DOHH2 (cell line): ENCODE measurements at regions not wholly inside any gene's neighbourhood (a gene's known extent, or its start where the extent isn't known, plus 50 kb on each side); places are given as distances from the start of the nearest gene placed in this dataset.

Experiments
- H3F3A ChIP-seq: fragments of 200-600 bp; sonication (generic), shearing (Covaris generic); 2 replicates; pipeline ENCODE4 v1.6.0; 2016; ENCODE audit warnings: antibody characterized with exemption, mild to moderate bottlenecking; ENCODE audit not compliant: control insufficient read depth, insufficient read depth
- H3K27ac ChIP-seq: fragments of 200-600 bp; sonication (generic); 2 replicates; pipeline ENCODE4 v1.5.1; 2014; ENCODE audit warnings: low read depth, mild to moderate bottlenecking, low read length, moderate library complexity
- H3K27me3 ChIP-seq: fragments of 200-600 bp; sonication (generic); 2 replicates; pipeline ENCODE4 v1.6.1; 2014; ENCODE audit warnings: mild to moderate bottlenecking, low read length, mixed read lengths; ENCODE audit not compliant: control insufficient read depth
- H3K36me3 ChIP-seq: fragments of 200-600 bp; sonication (generic); 2 replicates; pipeline ENCODE4 v1.6.1; 2014; ENCODE audit warnings: mild to moderate bottlenecking, low read length, moderate library complexity, mixed read lengths; ENCODE audit not compliant: control insufficient read depth
- H3K4me1 ChIP-seq: fragments of 200-600 bp; sonication (generic); 2 replicates; pipeline ENCODE4 v1.6.1; 2014; ENCODE audit warnings: mild to moderate bottlenecking, low read length, mixed read lengths; ENCODE audit not compliant: control insufficient read depth
- H3K4me2 ChIP-seq: fragments of 200-600 bp; sonication (generic); 2 replicates; pipeline ENCODE4 v1.6.0; 2014; ENCODE audit warnings: mild to moderate bottlenecking, low read length, moderate library complexity
- H3K4me3 ChIP-seq: fragments of 200-600 bp; sonication (generic); 2 replicates; pipeline ENCODE4 v1.5.1; 2014; ENCODE audit warnings: mild to moderate bottlenecking, low read length, mixed read lengths
- H3K79me2 ChIP-seq: fragments of 200-600 bp; sonication (generic); 2 replicates; pipeline ENCODE4 v1.6.1; 2014; ENCODE audit warnings: mild to moderate bottlenecking, low read length, mixed read lengths; ENCODE audit not compliant: control insufficient read depth
- H3K9me2 ChIP-seq: fragments of 200-600 bp; sonication (generic); replicated peaks from 2 replicates; pipeline ENCODE4 v1.6.1; 2014; ENCODE audit warnings: mild to moderate bottlenecking, low read length, mixed read lengths; ENCODE audit not compliant: control insufficient read depth
- H3K9me3 ChIP-seq: fragments of 200-600 bp; sonication (generic); 2 replicates; pipeline ENCODE4 v1.6.1; 2014; ENCODE audit warnings: antibody characterized with exemption, low read length, mixed read lengths; ENCODE audit not compliant: control insufficient read depth, insufficient read depth
- H4K20me1 ChIP-seq: fragments of 200-600 bp; sonication (generic); 2 replicates; pipeline ENCODE4 v1.6.0; 2014; ENCODE audit warnings: low read depth, mild to moderate bottlenecking, antibody characterized with exemption, low read length, moderate library complexity; ENCODE audit not compliant: control insufficient read depth, insufficient read depth
- EZH2phosphoT487 ChIP-seq: fragments of 200-600 bp; sonication (generic); IDR thresholded peaks from 2 replicates; pipeline ENCODE4 v1.6.1; 2017; ENCODE audit warnings: borderline replicate concordance, mild to moderate bottlenecking, antibody characterized with exemption, low read length, moderate library complexity, mixed read lengths
- TF ChIP-seq, protein P1 (sequence below): fragments of 200-600 bp; sonication (generic); IDR thresholded peaks from one replicate; pipeline ENCODE4 v1.5.1; 2014; ENCODE audit warnings: antibody characterized with exemption, mild to moderate bottlenecking, low read depth, low read length; ENCODE audit not compliant: poor library complexity, severe bottlenecking

- Histone ChIP-seq H3K79me2 (no peaks in the 10 kb centered on the region), H3K4me1 (no peaks in the 10 kb centered on the region), H3F3A (no peaks in the 10 kb centered on the region), H3K9me3 (no peaks in the 10 kb centered on the region), H3K9me2 (no peaks in the 10 kb centered on the region), H4K20me1 (no peaks in the 10 kb centered on the region), H3K4me3 (no peak overlapping the region), H3K27ac (no peak overlapping the region), H3K4me2 (no peak overlapping the region), H3K27me3 (no peaks in the 10 kb centered on the region), H3K36me3 (no peaks in the 10 kb centered on the region)
- no peak for TF ChIP-seq EZH2phosphoT487
- TF ChIP-seq, protein P1, sequence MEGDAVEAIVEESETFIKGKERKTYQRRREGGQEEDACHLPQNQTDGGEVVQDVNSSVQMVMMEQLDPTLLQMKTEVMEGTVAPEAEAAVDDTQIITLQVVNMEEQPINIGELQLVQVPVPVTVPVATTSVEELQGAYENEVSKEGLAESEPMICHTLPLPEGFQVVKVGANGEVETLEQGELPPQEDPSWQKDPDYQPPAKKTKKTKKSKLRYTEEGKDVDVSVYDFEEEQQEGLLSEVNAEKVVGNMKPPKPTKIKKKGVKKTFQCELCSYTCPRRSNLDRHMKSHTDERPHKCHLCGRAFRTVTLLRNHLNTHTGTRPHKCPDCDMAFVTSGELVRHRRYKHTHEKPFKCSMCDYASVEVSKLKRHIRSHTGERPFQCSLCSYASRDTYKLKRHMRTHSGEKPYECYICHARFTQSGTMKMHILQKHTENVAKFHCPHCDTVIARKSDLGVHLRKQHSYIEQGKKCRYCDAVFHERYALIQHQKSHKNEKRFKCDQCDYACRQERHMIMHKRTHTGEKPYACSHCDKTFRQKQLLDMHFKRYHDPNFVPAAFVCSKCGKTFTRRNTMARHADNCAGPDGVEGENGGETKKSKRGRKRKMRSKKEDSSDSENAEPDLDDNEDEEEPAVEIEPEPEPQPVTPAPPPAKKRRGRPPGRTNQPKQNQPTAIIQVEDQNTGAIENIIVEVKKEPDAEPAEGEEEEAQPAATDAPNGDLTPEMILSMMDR, result no peak
These were observed 1191.0 kb upstream of the AGA start for GRCh38 chr4:178633263-178633662.

GRCh38 chr4:178664621-178665020, 1222.4 kb upstream of the AGA start:
- no peaks in the 10 kb centered on the region for H4K20me1 ChIP-seq
- no peaks in the 10 kb centered on the region for H3K9me2 ChIP-seq

DNA sequence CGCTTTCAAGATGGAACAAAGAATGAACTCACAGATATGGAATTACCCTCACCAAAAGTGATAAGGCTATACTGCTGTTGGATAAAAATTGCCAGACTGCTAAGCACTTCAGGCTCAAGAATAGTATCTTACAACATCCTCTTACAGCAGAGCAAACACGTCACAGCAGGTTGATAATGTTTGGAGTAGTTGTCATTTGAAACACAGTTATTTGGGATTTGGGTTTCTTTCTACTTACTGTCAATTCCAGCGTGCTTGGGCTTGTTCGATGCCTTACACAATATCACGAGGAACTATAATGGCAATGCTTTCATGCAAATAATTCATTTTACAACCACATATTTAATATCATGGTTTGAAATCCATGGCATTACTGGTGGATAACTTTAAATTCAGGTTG, 1223.7 kb upstream of the AGA start:
- H3K4me1 ChIP-seq, result no peaks in the 10 kb centered on the region
- no peak for TF ChIP-seq EZH2phosphoT487
- TF ChIP-seq, protein P1, result no peak
- H3K79me2 ChIP-seq, result no peaks in the 10 kb centered on the region
- H3K27ac ChIP-seq, result no peak overlapping the region
- H3K4me2 ChIP-seq, result no peak overlapping the region
- H3K36me3 ChIP-seq, result no peaks in the 10 kb centered on the region
- H3F3A ChIP-seq, result no peaks in the 10 kb centered on the region
- H4K20me1 ChIP-seq, result no peaks in the 10 kb centered on the region
- H3K4me3 ChIP-seq, result no peak overlapping the region
- no peaks in the 10 kb centered on the region for H3K9me2 ChIP-seq
- no peaks in the 10 kb centered on the region for H3K9me3 ChIP-seq
- no peaks in the 10 kb centered on the region for H3K27me3 ChIP-seq

More at GRCh38 chr4:178664621-178665020, 1222.4 kb upstream of the AGA start:
- H3K4me2 ChIP-seq, result no peak overlapping the region
- no peaks in the 10 kb centered on the region for H3K4me1 ChIP-seq
- H3K27me3 ChIP-seq, result no peaks in the 10 kb centered on the region
- no peaks in the 10 kb centered on the region for H3K9me3 ChIP-seq
- H3F3A ChIP-seq, result no peaks in the 10 kb centered on the region
- no peaks in the 10 kb centered on the region for H3K36me3 ChIP-seq
- H3K27ac ChIP-seq, result no peak overlapping the region
- TF ChIP-seq, protein P1, result no peak
- TF ChIP-seq EZH2phosphoT487, result no peak
- no peak overlapping the region for H3K4me3 ChIP-seq
- H3K79me2 ChIP-seq, result no peaks in the 10 kb centered on the region

DNA sequence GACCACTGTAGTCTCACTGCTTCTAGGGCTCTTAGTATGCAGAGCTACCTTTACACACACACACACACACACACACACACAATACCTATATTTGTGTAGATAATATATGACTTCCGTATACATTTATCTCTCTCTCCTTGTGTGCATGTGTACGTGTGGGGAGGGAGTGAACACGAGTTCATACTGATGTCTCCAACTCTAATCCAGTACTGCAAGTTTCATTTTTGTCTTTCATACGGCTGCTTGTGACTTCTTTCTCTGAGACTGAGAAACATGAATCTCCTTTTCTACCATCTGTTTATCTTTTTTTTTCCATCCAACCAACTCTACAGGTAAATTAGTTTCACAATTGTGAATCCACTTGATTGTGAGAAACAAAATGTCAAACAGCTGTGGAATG, 1229.5 kb upstream of the AGA start:
- H3K9me2 ChIP-seq, result no peaks in the 10 kb centered on the region
- H3K4me3 ChIP-seq, result no peak overlapping the region
- no peak for TF ChIP-seq EZH2phosphoT487
- TF ChIP-seq, protein P1, result no peak
- no peak overlapping the region for H3K27ac ChIP-seq
- H3K79me2 ChIP-seq, result no peaks in the 10 kb centered on the region
- no peaks in the 10 kb centered on the region for H3K36me3 ChIP-seq
- H3K4me2 ChIP-seq, result no peak overlapping the region
- no peaks in the 10 kb centered on the region for H3K27me3 ChIP-seq
- no peaks in the 10 kb centered on the region for H3K9me3 ChIP-seq
- no peaks in the 10 kb centered on the region for H4K20me1 ChIP-seq
- no peaks in the 10 kb centered on the region for H3F3A ChIP-seq
- no peaks in the 10 kb centered on the region for H3K4me1 ChIP-seq
